K562 (cell line): ENCODE measurements at regions not wholly inside any gene's neighbourhood (a gene's known extent, or its start where the extent isn't known, plus 50 kb on each side); places are given as distances from the start of the nearest gene placed in this dataset.
"Not testable (repeated sequence)": the region's sequence is repeated elsewhere in the genome, so short reads cannot be mapped to it uniquely, and the experiment has no call there.

Experiments used
- ATAC-seq: fragments of 200-7000 bp; cut with Tn5 transposase; 3 replicates; pipeline ENCODE4 v1.9.1; 2020; ENCODE audit warnings: moderate library complexity
- BruUV-seq: library from RNA; stranded (reverse); fragments of 400-500 nt; replicated peaks from 2 replicates; lab custom pipeline; 2021; lab: Mats Ljungman, UMichigan
- CTCF ChIA-PET: fragments of 300-600 bp; formaldehyde crosslinking; extraction: SDS; loops from one replicate; lab custom pipeline; 2021; ENCODE audit warnings: low intra/inter-chr PET ratio; lab: Yijun Ruan, JAX
- POLR2A ChIA-PET: fragments of 300-600, 350-650 bp; sonication (Branson Sonifier 250); formaldehyde crosslinking; extraction: SDS; loops from one replicate; lab custom pipeline; 2021; ENCODE audit warnings: antibody characterized with exemption, inconsistent platforms; lab: Yijun Ruan, JAX
- DNase-seq, 4 experiments: peaks; one replicate each; pipeline versions ENCODE4 v3.0.0 to v3.0.0-alpha.2; 2011 to 2018; ENCODE audit warnings: low spot score in 3 of 4, mixed read lengths in 3 of 4; ENCODE audit errors: extremely low read depth in 1 of 4
- FAIRE-seq: peaks from 2 replicates; lab custom pipeline; 2011; peaks lifted over from hg19 to GRCh38; lab: Jason Lieb, UNC
- H2AFZ ChIP-seq: 2 replicates; pipeline ENCODE4 v1.6.0; 2011; ENCODE audit warnings: low read depth, low read length, control low read depth, inconsistent platforms
- H3K27ac ChIP-seq: fragments of 200-600 bp; 3 replicates; pipeline ENCODE4 v1.8.0; 2011; ENCODE audit warnings: low read depth, mild to moderate bottlenecking, control low read depth, inconsistent platforms, low read length, moderate library complexity, mixed read lengths; ENCODE audit errors: extremely low read depth
- H3K27me3 ChIP-seq, 2 experiments: fragments of 300-600 bp in 1 of 2; 2 replicates in 1 of 2; 3 replicates in 1 of 2; pipeline versions ENCODE4 v1.6.0 to v1.8.0; 2011; ENCODE audit warnings: inconsistent platforms in 2 of 2, low read length in 2 of 2, mild to moderate bottlenecking in 1 of 2, mixed read lengths in 1 of 2, moderate library complexity in 1 of 2; ENCODE audit not compliant: control insufficient read depth in 2 of 2, insufficient read depth in 2 of 2
- H3K36me3 ChIP-seq: fragments of 300-600 bp; 3 replicates; pipeline ENCODE4 v1.8.0; 2011; ENCODE audit warnings: mild to moderate bottlenecking, low read length, inconsistent platforms; ENCODE audit not compliant: control insufficient read depth, insufficient read depth
- H3K4me1 ChIP-seq, 2 experiments: fragments of 200-600 bp in 1 of 2; replicated peaks in 1 of 2; 2 replicates in 1 of 2; 3 replicates in 1 of 2; pipeline versions ENCODE4 v1.5.1 to v1.8.0; 2011; ENCODE audit warnings: inconsistent platforms in 2 of 2, low read length in 2 of 2, mild to moderate bottlenecking in 1 of 2, mixed read lengths in 1 of 2, moderate library complexity in 1 of 2; ENCODE audit not compliant: control insufficient read depth in 2 of 2, insufficient read depth in 2 of 2
- H3K4me2 ChIP-seq: 2 replicates; pipeline ENCODE4 v1.6.1; 2011; ENCODE audit warnings: low read length, control low read depth, inconsistent platforms, mixed read lengths; ENCODE audit not compliant: insufficient read depth
- H3K4me3 ChIP-seq: fragments of 200-600 bp; sonication (generic), shearing (Covaris generic); 2 replicates; pipeline ENCODE4 v1.5.1; 2016; ENCODE audit warnings: control low read depth, inconsistent platforms
- H3K79me2 ChIP-seq: fragments of 200-600 bp; 3 replicates; pipeline ENCODE4 v1.8.0; 2011; ENCODE audit warnings: low read length, inconsistent platforms; ENCODE audit not compliant: control insufficient read depth, insufficient read depth
- H3K9ac ChIP-seq, 2 experiments: 2 replicates each; pipeline versions ENCODE4 v1.6.0 to v1.6.1; 2011; ENCODE audit warnings: low read depth in 2 of 2, low read length in 2 of 2, control low read depth in 1 of 2, inconsistent platforms in 1 of 2, mild to moderate bottlenecking in 1 of 2, mixed read lengths in 1 of 2; ENCODE audit not compliant: insufficient read depth in 1 of 2
- H3K9me1 ChIP-seq: one replicate; pipeline ENCODE4 v1.6.0; 2011; ENCODE audit warnings: inconsistent platforms, mild to moderate bottlenecking, low read length, moderate library complexity; ENCODE audit not compliant: control insufficient read depth, insufficient read depth
- H3K9me3 ChIP-seq: replicated peaks from 2 replicates; pipeline ENCODE4 v1.5.1; 2011; ENCODE audit warnings: low read depth, low read length, inconsistent platforms; ENCODE audit not compliant: control insufficient read depth, insufficient read depth
- H4K20me1 ChIP-seq: replicated peaks from 2 replicates; pipeline ENCODE4 v1.6.1; 2011; ENCODE audit warnings: low read length, inconsistent platforms, mixed read lengths; ENCODE audit not compliant: control insufficient read depth, insufficient read depth
- CCAR2 ChIP-seq: fragments of 200-400 bp; formaldehyde crosslinking; IDR thresholded peaks from 2 replicates; pipeline ENCODE4 v1.6.1; 2017; ENCODE audit warnings: mild to moderate bottlenecking, low read depth, low read length
- MAFF ChIP-seq: IDR thresholded peaks from 2 replicates; pipeline ENCODE4 v1.6.1; 2012; ENCODE audit warnings: low read length, improper control_type of control experiment
- MEF2D ChIP-seq: conservative IDR thresholded peaks from 2 replicates; pipeline ENCODE4 v1.6.1; 2016; ENCODE audit warnings: low read depth, missing genetic modification characterization, missing compliant biosample characterization
- NR4A1 ChIP-seq, 2 experiments: fragments of 250-450 bp in 1 of 2; fragments of 450-650 bp in 1 of 2; sonication (Bioruptor Pico) in 1 of 2; IDR thresholded peaks; 2 replicates each; pipeline versions ENCODE4 v1.4.0 to v1.6.1; 2016 to 2020; ENCODE audit warnings: mild to moderate bottlenecking in 2 of 2, missing compliant biosample characterization in 1 of 2, missing genetic modification characterization in 1 of 2, moderate library complexity in 1 of 2
- RFX1 ChIP-seq: fragments of 450-650 bp; IDR thresholded peaks from 2 replicates; pipeline ENCODE4 v1.6.1; 2016; ENCODE audit warnings: mild to moderate bottlenecking, moderate library complexity
- SIRT6 ChIP-seq: IDR thresholded peaks from one replicate; pipeline ENCODE4 v1.6.1; 2012; ENCODE audit warnings: low read depth, mild to moderate bottlenecking, control low read depth, inconsistent platforms, low read length, moderate library complexity
- SMAD1 ChIP-seq: fragments of 150-350 bp; IDR thresholded peaks from 2 replicates; pipeline ENCODE4 v1.6.1; 2014; ENCODE audit warnings: low read length, low read depth; ENCODE audit not compliant: partially characterized antibody
- STAG1 ChIP-seq: sonication (generic); formaldehyde crosslinking; IDR thresholded peaks from 2 replicates; pipeline ENCODE4 v1.5.0; 2020; ENCODE audit warnings: missing genetic modification reagents, borderline replicate concordance
- ZC3H4 ChIP-seq: sonication (generic); formaldehyde crosslinking; IDR thresholded peaks from 2 replicates; pipeline ENCODE4 v1.9.0; 2021; ENCODE audit warnings: missing genetic modification reagents, borderline replicate concordance
- ZEB2 ChIP-seq: fragments of 450-650 bp; IDR thresholded peaks from 2 replicates; pipeline ENCODE4 v1.6.1; 2016
- ZNF133 ChIP-seq: fragments of 250-450 bp; sonication (Bioruptor Pico); IDR thresholded peaks from 2 replicates; pipeline ENCODE4 v1.4.0; 2020; ENCODE audit warnings: mild to moderate bottlenecking
- ZNF140 ChIP-seq: fragments of 250-450 bp; sonication (Bioruptor Pico); IDR thresholded peaks from 2 replicates; pipeline ENCODE4 v1.8.0; 2021; ENCODE audit warnings: moderate library complexity, mild to moderate bottlenecking, inconsistent platforms
- ZNF785 ChIP-seq: fragments of 250-450 bp; sonication (Bioruptor Pico); IDR thresholded peaks from 2 replicates; pipeline ENCODE4 v1.4.0; 2020; ENCODE audit warnings: mild to moderate bottlenecking
- in situ Hi-C: fragments of 300-500 bp; cut with MboI; formaldehyde crosslinking; loops from 4 replicates; pipeline ENCODE4 v1.15.0; 2018; ENCODE audit warnings: inconsistent platforms, mixed read lengths
- intact Hi-C: fragments of 100-400 bp; cut with micrococcal nuclease; formaldehyde crosslinking; loops from 2 replicates; pipeline ENCODE4 v1.14.2; 2022
- TF ChIP-seq, protein P1 (sequence below): IDR thresholded peaks from 2 replicates; pipeline ENCODE4 v1.6.1; 2011; ENCODE audit not compliant: insufficient read length; ENCODE audit errors: extremely low read depth

DNA sequence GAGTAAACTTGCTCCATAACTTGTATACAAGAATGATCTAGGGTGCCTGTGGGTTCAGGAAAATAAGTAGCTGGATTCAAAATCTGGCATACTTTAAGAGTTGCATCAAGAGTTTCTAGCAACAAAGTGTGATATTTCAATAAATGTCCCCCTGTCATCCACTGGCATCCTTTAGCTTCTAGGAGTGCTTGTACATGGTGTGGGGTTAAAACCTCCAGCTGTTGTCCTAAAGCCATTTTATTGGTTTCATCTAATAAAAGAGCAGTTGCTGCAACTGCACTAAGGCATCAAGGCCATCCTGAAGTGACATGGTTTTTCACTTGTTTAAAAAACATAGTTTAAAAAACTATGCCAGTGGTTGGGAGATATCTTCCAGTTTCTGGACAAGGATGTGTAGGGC is 148.4 kb downstream of the INHBA start:
- H3K4me2 ChIP-seq = no peak overlapping the region
- no peaks in the 10 kb centered on the region for H3K79me2 ChIP-seq
- no TSS peak for BruUV-seq
- POLR2A ChIA-PET = no interaction called here
- no peaks in the 10 kb centered on the region for H3K9me3 ChIP-seq
- no peaks in the 10 kb centered on the region for H3K27me3 ChIP-seq
- H2AFZ ChIP-seq = no peak overlapping the region
- TF ChIP-seq MEF2D (tag) (no peak), ZNF785 (CRISPR knock-in tag) (no peak), STAG1 (CRISPR knock-in tag) (no peak), ZC3H4 (CRISPR knock-in tag) (no peak), ZNF133 (CRISPR knock-in tag) (no peak), ZEB2 (no peak), SIRT6 (no peak), ZNF140 (CRISPR knock-in tag) (no peak), MAFF (no peak), NR4A1 (CRISPR knock-in tag; IDR thresholded peaks at IDR 0.05) (no peak), NR4A1 (tag; IDR thresholded peaks at IDR 0.05) (no peak), CCAR2 (no peak), SMAD1 (no peak), RFX1 (no peak)
- TF ChIP-seq, protein P1, sequence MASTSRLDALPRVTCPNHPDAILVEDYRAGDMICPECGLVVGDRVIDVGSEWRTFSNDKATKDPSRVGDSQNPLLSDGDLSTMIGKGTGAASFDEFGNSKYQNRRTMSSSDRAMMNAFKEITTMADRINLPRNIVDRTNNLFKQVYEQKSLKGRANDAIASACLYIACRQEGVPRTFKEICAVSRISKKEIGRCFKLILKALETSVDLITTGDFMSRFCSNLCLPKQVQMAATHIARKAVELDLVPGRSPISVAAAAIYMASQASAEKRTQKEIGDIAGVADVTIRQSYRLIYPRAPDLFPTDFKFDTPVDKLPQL = no peak
- in situ Hi-C loops = no loop called here
- CTCF ChIA-PET = no interaction called here
- DNase-seq (no peak), FAIRE-seq (no peak), ATAC-seq (no peak)
- H4K20me1 ChIP-seq = no peaks in the 10 kb centered on the region
- H3K9ac ChIP-seq = no peak overlapping the region
- no peak overlapping the region for H3K4me3 ChIP-seq
- H3K27ac ChIP-seq = no peak overlapping the region
- intact Hi-C loops = no loop called here
- H3K9me1 ChIP-seq = no peaks in the 10 kb centered on the region
- no peaks in the 10 kb centered on the region for H3K4me1 ChIP-seq
- H3K36me3 ChIP-seq = no peaks in the 10 kb centered on the region

DNA sequence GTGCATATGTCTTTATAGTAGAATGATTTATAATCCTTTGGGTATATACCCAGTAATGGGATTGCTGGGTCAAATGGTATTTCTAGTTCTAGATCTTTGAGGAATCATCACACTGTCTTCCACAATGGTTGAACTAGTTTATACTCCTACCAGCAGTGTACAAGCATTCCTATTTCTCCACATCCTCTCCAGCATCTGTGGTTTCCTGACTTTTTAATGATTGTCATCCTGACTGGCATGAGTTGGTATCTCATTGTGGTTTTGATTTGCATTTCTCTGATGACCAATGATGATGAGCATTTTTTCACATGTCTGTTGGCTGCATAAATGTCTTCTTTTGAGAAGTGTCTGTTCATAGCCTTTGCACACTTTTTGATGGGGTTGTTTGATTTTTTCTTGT is 152.8 kb downstream of the INHBA start:
- intact Hi-C loops, H3K4me3 ChIP-seq, H2AFZ ChIP-seq, H3K9ac ChIP-seq, CTCF ChIA-PET, BruUV-seq, ATAC-seq, H3K27ac ChIP-seq, H3K9me3 ChIP-seq, H3K4me1 ChIP-seq, POLR2A ChIA-PET, DNase-seq, H4K20me1 ChIP-seq, H3K79me2 ChIP-seq, H3K4me2 ChIP-seq, FAIRE-seq, H3K27me3 ChIP-seq, H3K36me3 ChIP-seq, in situ Hi-C loops, H3K9me1 ChIP-seq: not testable (repeated sequence)
